DMS53 (cell line): ENCODE measurements at regions not wholly inside any gene's neighbourhood (a gene's known extent, or its start where the extent isn't known, plus 50 kb on each side); places are given as distances from the start of the nearest gene placed in this dataset.

ENCODE experiments used
- DNase-seq: peaks from one replicate; lab custom pipeline; 2025; lab: John Stamatoyannopoulos, UW

DNA sequence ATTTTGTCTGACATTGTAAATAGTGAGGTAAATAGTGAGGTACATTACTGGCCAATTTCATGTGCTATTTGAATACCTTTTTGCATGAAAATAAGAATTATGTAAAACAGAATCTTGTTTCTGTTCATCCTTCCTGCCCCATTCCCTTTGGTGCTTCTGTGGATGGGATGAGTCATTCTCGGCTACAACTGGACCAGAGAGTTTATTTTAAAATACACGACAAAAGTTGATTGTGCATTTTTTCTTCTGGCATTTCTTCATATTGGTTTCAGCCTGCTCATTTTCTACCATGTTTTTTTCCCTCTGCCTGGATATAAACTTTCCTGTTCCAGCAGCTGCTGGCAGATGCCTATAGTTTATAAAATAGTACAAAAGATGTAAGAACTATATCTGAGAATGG lies 107.5 kb downstream of the CYSLTR2 start:
- DNase-seq, result no peak

DNA sequence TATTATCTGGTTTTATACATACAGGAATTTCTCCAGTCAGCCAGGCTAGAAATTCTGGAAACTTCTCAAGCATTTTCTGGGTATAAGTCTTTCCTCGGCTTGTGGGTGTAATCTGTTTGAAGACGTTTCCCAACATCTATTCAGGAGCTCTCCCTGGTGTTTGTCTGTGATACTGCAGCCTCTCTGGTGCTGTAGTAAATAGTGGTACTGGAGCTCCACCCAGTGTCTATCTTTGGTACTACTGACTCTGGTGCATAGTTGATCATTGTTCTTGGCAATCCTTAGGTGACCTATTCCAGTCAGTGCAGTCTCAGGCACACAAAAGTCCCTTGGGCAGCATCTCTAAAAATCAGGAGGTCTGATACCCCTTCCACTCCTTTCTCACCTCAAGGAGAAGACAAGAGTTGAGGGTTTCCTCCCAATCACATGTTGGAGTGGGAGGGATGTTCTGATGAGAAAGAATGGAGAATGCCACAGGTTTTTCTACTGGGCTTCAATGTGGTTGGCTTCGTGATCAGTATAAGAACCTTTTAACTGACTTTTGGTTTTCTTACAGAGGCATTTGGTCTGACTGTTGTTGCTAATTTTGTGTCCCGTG lies 115.5 kb downstream of the CYSLTR2 start:
- peak; percentile 84 for DNase-seq

DNA sequence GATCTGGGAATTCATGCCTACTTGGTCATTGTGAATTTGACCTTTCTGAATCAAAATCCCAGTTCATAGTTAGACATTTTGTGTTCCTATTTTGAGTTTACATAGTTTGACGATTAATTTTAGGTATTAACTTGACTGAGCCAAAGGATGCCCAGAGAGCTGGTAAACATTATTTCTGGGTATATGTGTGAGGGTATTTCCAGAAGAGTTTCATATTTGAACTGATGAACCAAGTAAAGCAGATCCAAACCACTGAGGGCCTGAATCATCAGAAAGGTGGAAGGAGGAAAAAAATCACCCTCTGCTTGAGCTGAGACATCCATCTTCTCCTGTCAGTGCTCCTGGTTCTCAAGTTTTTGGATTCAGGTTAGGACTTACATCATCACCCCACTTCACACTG lies 116.6 kb downstream of the CYSLTR2 start:
- no peak for DNase-seq

DNA sequence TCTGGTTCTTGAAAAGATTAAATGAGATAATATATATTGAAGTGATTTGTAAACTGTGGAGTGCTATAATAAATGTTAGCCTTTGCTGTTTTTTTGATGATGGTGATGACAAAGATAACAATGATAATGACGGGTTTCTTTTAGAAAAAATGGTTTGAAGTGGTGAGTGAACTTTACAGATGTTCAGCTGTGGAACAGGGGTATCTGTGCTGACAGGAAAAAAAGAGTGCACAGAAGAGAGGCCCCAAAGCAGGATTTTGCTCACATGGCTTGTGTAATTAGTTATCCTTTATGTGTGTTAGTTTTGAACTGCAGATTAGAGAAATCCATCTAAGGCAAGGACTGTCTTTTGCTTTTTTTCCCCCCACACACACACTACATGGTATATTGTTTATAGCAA lies 119.2 kb downstream of the CYSLTR2 start:
- DNase-seq, result no peak

DNA sequence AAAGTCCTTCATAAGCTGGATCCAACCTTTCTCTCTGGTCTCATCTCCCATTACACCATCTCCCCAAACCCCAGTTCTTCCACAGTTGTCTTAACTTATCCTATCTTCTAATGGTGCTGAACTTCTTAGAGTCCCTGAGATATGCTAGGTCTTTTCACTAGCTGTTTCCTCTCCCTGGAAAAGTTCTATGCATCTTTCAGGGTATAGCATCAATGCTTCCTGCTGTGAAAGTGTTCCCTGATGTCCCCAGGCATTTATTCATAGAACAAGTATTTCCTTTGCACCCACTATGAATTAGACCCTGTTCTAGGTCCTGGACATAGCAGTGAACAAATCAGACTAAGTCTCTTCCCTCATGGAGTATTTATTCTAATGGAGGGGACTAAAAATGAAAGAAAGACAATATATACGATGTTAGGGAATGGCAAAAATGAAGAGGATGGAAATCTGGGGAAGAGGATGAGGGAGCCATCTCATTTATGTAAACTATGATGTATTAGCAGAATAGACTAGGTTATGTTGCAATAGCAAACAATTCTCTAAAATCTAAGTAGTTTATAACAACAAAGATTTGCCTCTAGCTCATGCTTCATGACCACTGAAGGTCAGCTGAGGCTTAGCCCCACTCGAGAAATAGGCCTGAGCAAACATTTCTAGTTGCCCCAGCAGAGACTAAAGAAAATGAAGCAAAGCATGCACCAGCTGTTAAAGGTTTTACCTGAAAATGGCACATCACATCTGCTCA lies 120.0 kb downstream of the CYSLTR2 start:
- DNase-seq, result no peak

DNA sequence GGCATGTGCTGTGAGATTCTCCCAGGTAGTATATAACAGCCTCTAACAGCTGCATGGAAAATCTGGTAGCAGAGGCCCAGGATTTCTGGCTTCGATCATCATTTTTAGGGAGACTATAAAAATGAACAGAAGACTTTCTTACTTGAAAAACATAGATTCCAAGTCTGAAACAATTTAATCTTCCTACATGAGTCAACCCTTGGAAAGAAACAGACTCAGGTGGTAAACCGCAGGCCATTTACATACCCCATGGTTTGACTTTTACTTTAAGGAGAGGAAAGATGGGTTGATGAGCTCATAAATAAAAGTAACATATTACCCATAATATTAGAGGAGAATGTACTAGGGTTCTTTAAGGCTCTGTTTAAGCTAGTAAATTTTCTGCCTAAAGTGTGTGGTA lies 121.6 kb downstream of the CYSLTR2 start:
- DNase-seq, result no peak

DNA sequence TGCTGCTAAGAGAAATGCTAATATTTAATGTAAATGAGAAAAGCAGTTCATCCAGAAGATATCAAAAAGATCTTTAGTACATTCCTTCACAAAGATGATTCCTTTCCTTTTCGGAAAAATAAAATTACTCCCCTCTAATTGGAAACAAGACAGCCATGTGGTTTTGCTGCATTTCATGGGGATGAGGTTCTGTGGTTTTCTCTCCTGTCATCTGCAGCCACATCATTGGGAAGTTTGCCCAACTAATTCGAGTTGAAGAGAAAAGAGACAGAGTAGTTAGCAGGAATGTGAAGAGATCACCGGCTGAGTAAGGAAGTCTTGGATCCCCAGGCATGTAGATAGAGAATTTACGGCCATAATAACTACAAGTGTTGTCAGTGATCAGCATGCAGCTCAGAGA lies 122.1 kb downstream of the CYSLTR2 start:
- no peak for DNase-seq

DNA sequence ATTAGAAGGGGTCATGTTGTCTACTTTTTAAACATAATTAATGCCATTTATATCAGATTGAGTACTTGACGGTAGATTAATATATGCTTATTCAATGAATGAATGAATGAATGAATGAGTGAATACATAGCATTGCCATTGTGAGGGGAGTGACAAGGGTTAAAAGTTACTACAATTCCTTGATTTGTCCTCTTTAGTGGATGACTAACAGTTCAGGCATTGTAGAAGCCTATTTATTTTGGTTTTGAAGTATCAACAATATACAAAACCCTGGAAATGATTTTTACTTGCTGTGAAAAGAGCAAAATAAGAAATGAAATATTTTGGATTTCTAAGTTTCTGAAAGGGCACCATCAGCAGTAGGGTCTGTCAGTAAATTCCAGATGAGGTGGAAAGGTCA lies 122.7 kb downstream of the CYSLTR2 start:
- DNase-seq, result no peak

DNA sequence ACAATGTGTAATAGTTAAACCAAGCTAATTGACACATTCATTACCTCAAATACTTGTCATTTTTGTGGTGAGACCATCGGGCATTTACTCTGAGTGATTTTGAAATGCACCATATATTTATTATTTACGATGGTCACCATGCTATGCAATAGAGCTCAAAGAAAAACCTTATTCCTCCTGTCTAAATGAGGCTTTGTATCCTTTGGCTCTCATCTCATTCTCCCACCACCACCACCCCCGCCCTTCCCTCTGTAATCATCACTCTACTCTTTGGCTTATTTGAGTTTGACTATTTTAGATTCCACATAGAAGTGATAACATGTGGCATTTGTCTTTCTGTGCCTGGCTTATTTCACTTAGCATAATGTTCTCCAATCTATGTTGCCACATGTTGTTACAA lies 124.9 kb downstream of the CYSLTR2 start:
- no peak for DNase-seq

DNA sequence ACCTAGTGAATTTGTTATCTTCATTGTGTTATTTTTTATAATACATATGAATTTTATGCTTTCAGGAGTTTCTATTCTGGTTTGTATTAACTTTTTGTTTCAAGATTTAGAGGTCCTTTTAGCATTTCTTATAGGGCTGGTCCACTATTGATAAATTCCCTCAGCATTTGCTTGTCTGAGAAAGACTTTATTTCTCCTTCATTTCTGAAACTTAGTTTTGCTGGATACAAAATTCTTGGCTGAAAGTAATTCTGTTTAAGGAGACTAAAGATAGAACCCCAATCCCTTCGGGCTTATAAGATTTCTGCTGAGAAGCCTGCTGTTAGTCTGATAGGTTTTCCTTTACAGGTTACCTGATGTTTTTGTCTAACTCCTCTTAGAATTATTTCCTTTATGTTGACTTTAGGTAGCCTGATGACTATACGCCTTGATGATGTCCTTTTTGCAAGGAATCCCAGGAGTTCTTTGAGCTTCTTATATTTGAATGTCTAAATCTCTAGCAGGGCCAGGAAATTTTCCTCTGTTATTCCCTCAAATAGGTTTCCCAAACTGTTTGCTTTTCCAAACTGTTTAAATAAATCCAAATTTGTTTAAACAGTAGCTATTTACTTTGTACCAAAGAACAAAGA lies 127.1 kb downstream of the CYSLTR2 start:
- DNase-seq, result no peak

DNA sequence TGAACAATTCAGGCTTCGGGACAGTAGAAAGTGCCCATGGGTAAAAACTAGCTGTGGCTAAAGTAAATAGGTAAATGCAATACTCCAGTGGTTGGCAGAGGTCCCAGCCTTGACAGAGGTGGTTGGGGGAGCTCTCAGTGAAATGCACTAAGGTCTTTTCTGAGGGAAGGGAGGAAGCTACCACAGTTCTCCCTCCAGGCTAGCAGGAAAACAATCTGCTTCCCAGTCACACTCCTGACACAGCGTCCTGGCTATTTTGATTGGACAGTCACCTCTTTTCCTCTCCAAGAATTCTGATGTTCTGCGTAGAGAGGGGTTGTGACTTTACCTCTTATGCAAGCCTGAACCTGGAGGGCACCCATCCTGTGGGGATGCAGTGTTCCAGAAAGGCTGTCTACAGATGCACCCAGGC lies 128.7 kb downstream of the CYSLTR2 start:
- DNase-seq, result no peak

DNA sequence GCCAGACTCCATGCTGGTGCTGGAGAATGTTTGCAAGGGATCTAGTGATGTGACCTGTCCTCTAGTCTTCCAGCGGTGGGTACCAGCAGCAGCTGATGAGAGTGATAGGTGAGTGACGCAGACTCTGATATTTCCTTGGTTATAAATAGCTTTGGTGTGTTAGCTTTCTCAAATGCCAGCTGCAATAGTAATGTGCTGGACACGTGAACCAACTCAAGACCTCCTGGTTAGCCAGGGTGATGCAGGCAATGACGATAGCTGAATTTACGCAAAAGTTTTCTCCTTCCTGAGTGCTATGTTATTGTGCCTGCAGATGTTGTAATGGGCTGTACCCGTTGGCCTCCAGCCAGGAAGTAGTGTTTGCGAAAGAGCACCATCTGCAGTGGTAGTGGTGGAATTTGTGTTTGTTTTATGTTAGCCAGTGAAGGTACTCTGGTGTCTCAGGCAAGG lies 129.5 kb downstream of the CYSLTR2 start:
- DNase-seq, result peak; percentile 81

DNA sequence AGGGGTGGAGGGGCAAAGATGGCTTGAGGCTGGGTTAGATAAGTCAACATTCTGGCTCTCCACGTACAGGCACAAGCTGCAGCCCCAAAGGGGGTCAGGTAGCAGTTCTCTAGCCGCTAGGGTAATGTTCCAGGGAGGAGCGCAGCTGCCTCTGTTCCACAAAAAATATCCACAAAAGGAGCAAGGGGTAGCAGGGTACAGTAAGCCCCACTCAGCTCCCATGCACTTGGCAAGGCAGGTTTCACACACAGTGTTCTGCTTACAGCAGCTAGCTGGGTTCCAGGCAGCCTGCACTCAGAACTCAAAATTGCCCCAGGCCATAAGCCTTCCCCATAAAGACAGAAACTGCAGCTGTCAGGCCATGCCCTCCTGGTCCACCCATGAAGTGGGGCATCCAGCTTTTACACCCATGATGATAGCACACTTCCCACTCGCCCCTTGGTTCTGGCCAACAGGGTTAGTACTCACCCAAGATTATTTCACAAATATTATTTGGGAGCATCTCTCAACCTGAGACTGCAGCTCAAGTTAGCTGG lies 130.0 kb downstream of the CYSLTR2 start:
- no peak for DNase-seq

DNA sequence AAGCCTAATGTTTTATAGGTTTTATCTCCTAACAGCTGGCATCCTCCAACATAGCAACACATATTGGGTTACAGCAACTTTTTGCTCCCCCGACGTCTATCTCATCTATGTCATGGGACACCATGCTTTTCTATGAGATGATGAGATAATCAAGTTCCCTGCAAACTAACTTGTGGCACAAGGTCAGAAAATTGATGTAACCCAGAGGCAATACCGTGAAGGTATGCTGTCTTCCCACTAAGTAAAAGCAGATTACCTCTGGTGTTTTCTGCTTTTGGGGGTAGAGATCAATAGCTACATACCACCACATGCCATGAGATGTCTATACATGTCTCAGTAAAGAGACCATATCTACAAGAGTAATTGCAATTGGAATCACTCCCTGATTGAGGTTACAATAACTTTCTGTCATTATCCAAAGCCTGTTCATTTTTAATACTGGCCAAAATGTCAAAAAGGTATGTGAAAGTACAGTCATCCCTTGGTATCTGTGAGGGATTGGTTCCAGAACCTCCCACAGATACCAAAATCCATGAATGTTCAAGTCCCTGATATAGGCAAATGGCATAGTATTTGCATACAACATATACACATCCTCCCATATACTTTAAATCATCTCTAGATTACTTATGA lies 131.3 kb downstream of the CYSLTR2 start:
- no peak for DNase-seq

DNA sequence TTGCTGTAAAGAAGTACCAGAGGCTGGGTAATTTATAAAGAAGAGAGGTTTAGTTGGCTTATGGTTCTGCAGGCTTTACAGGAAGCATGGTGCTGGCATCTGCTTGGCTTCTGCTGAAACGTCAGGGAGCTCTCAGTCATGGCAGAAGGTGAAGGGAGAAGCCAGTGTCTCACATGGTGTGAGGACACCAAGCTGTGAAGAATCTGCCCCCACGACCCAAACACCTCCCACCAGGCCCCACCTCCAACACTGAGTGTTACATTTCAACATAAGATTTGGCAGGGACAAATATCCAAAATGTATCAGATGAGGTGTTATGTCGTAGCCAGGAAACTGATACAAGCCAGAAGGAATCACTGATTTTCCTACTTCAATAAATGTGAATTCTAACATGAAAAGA lies 136.5 kb downstream of the CYSLTR2 start:
- no peak for DNase-seq

DNA sequence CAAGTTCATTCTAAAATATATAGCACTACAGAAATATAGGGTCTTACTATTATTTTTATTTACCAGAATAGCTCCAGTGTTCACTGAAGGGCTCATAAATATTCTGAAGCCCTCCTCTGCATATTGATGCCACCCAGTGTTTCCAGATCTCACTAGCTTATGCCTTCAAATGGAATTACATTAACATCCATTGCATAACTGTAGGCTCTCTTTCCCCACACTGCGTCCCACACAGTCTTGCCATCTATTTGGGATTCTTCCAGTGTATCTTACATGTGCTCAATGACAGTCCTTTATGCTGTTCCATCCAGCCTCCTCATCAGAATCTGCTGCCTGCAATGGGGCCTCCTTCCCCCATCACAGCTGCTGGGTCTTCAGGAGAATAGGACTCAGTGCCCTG lies 137.2 kb downstream of the CYSLTR2 start:
- DNase-seq, result no peak

DNA sequence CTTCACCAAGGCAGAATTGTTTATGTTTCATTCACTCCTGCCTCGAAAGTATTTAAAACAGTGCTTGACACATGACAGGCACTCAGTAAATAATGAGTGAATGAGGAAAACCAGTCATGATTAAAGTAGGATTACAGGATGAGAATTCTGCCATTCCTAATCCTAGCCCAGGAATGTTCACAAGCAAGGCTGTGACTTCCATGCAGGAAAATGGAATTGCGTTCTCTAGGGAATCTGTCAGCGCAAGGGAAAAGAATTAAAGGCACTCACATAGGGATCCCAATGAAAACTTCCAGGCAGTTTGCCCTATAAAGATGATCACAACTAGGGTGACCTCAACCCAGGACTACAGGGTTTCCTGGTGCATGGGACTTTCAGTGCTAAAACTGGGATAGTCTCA lies 143.4 kb downstream of the CYSLTR2 start:
- DNase-seq, result no peak

DNA sequence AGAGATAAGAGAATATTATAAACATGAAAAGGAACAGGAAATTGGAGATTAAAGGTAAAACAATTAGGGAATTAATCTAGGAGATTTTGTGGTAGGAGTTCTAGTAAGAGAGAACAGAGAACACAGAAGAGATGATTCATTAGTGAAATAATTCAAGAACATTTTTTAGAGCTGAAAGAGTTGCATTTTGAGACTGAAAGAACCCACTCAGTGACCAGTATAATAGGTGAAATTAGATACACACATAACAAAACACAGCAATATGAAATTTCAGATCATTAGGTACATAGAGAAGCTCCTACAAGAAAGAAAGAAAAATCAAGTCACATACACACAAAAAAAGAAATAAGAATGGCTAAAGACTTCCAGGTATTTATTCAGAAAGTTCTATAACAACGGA lies 144.0 kb downstream of the CYSLTR2 start:
- no peak for DNase-seq

DNA sequence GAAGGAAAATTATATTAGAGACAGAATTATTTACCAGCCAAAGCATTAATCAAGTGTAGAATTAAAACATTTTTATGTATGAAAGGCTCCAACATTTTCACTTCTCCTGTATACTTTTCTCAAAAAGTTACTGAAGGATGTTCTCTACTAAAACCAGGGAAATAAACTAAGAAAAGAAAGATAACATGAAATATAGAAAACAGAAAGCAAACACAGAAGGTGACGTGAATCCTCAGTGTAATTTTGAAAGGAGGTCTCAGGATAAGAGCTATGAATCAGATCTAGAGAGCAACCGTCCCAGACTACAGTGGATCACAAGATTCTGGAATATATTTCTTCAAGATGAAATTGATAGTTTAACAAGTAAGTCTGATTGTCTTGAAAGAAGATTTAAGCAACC lies 144.5 kb downstream of the CYSLTR2 start:
- no peak for DNase-seq

DNA sequence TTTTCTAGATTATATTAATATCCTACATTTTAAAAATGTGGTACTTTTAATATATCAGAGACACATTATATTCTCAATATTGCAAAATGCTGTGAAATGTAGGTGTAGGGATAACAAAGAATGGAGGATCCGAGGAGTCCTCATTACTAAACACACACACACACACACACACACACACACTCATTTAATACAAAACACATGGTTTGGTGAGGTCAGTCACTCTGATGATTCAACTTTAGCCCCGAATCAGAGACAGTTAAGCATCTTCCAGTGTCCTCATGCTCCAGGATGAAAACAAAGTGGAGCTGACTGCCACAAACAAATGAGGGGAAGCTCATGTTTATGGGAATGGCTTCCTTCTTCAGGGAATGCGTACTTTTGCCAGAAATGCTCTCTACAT lies 147.5 kb downstream of the CYSLTR2 start:
- no peak for DNase-seq

DNA sequence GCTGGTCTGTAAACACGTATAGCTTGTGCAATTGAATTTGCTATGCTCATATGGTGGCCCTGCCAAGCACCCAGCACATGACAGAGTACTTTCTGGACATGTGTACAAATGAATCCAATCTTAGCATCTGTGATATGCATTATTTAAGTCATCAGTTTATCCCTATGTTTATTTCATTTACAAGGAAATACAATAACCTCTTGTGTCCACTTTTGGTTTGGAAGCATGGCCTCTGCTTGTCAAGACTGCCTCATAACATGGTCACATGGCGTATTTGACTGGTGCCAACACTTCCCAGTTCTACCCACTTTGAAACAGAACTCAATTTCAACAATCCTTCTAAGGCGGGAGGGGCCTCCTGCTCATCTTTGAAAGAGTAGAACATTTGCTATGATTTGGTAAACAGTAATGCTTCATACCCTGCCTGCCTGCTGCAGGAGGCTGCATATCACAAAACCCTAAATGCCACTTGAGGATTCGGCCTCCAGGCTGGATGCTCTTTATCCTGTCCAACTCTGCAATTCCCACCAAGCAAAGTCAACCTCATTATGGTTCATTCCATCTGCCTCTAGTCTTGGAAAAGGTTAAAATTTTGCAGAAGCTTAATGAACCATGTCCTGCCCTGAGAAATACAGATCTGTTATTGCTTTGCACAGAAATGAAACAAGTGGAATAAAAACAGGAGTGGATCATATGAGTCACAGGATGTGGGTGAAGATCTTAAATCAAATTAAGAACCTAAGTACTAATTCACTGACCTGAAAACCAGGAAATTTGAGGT lies 151.3 kb downstream of the CYSLTR2 start:
- no peak for DNase-seq

DNA sequence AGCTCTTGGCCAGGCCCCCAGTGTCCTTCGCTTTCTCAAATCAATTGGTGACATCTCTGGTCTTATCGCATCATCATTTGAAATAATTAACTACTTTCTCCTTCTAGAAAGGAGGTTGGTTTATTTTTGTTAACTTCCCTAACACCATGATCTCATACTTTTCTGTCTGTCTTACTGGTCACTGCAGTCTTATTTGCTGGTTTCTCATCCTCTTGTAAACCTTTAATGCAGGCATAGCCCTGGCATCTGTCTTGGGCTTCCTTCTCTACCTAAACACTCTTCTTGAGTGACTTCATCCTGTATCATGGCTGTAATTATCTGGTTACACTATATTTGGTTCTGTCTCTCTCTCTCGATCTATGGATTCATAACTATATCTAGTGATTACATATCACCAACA lies 152.8 kb downstream of the CYSLTR2 start:
- DNase-seq, result no peak
